Neural progenitor cell (in vitro differentiated cells): ENCODE measurements at regions not wholly inside any gene's neighbourhood (a gene's known extent, or its start where the extent isn't known, plus 50 kb on each side); places are given as distances from the start of the nearest gene placed in this dataset.

Source experiments
- CTCF ChIP-seq: fragments of 200-600 bp; sonication (generic); IDR thresholded peaks from 2 replicates; pipeline ENCODE4 v1.5.1; 2017; ENCODE audit warnings: antibody characterized with exemption, mild to moderate bottlenecking
- EZH2 ChIP-seq: fragments of 200-600 bp; sonication (generic); IDR thresholded peaks from 2 replicates; pipeline ENCODE4 v1.6.1; 2017; ENCODE audit warnings: antibody characterized with exemption, mild to moderate bottlenecking, moderate library complexity

GRCh38 chr6:142568857-142569597 is 267.2 kb downstream of the ADGRG6 start:
- TF ChIP-seq CTCF, result no peak
- TF ChIP-seq EZH2, result no peak
